ENCODE measurements at regions not wholly inside any gene's neighbourhood (a gene's known extent, or its start where the extent isn't known, plus 50 kb on each side); places are given as distances from the start of the nearest gene placed in this dataset.

DNA sequence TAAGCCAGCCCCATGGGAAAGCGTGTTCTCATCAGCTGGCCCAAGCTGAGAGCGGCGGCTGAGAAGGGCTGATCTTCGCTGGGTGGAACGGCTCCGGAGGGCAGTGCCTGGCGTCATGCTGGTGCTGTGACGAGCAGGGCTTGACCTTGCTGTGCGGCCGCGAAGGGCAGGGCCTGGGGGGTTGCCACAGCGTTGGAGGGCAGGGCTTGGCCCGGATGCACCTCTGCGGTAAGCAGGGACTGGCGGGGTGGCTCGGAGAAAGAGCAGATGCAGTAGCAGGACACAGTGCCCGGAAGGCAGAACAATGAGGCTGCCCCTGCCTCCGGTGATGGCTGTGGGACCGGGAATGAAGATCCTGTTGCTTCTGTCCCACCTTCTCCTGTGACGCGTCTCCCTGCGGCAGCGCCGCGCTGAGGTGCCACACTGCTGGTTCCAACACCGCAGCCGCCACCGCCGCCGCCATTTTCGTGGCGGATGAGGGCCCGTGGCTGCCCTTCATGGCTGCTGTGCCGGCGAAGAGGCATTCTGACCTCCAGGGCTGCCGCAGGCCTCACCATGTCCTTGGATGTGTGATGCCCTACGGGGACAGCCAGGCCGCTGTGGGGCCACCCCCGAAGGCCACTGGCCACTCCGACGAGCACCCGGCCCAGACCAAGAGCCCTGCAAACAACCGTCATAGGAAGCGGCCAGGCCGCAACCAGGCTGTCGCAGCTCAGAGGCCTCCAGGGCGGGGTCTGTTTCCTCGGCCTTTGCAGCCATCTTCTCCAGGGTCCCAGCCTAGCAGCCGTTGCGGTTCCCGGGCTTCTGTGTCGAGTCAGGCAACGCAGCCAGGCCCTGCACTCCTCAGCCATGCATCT lies 890.5 kb upstream of the CTNND2 start:
- no peak for DNase-seq

GRCh38 chr5:12793373-12793772 lies 889.1 kb upstream of the CTNND2 start:
- Histone ChIP-seq H3K4me3 (no peak overlapping the region), H3K27ac (no peak overlapping the region), H3K9me3 (peaks cover 0 to 5% (median 0%) of the 10 kb centered on the region in 4 donors), H3K27me3 (no peaks in the 10 kb centered on the region), H3K4me1 (no peaks in the 10 kb centered on the region), H3K36me3 (no peaks in the 10 kb centered on the region)
- 92% methylated on average over 1 of the region's 1 CpG for WGBS, 2 donors
- intact Hi-C loops (cut with DNase I): no loop called here
- no peak for TF ChIP-seq EP300 (IDR thresholded peaks at IDR 0.05)
- no peak for TF ChIP-seq POLR2A (IDR thresholded peaks at IDR 0.05)
- TF ChIP-seq, protein P1, sequence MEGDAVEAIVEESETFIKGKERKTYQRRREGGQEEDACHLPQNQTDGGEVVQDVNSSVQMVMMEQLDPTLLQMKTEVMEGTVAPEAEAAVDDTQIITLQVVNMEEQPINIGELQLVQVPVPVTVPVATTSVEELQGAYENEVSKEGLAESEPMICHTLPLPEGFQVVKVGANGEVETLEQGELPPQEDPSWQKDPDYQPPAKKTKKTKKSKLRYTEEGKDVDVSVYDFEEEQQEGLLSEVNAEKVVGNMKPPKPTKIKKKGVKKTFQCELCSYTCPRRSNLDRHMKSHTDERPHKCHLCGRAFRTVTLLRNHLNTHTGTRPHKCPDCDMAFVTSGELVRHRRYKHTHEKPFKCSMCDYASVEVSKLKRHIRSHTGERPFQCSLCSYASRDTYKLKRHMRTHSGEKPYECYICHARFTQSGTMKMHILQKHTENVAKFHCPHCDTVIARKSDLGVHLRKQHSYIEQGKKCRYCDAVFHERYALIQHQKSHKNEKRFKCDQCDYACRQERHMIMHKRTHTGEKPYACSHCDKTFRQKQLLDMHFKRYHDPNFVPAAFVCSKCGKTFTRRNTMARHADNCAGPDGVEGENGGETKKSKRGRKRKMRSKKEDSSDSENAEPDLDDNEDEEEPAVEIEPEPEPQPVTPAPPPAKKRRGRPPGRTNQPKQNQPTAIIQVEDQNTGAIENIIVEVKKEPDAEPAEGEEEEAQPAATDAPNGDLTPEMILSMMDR (IDR thresholded peaks at IDR 0.05): no peak
- TF ChIP-seq POLR2AphosphoS5 (IDR thresholded peaks at IDR 0.05): no peak
- DNase-seq: no peak

More for the DNA sequence above, 890.5 kb upstream of the CTNND2 start:
- Histone ChIP-seq H3K4me1 (no peaks in the 10 kb centered on the region), H3K36me3 (no peaks in the 10 kb centered on the region), H3K4me3 (no peak overlapping the region), H3K9me3 (peaks cover 0 to 5% (median 0%) of the 10 kb centered on the region in 4 donors), H3K27me3 (no peaks in the 10 kb centered on the region), H3K27ac (no peak overlapping the region)
- TF ChIP-seq, protein P1 (IDR thresholded peaks at IDR 0.05): no peak
- no peak for TF ChIP-seq POLR2A (IDR thresholded peaks at IDR 0.05)
- 95 to 96% methylated on average over 53 of the region's 53 CpGs for WGBS, 2 donors
- intact Hi-C loops (cut with DNase I): no loop called here

- no peak overlapping the region for H3K4me3 ChIP-seq
- H3K9me3 ChIP-seq: no peaks in the 10 kb centered on the region
- no peaks in the 10 kb centered on the region for H3K36me3 ChIP-seq
- no peak for TF ChIP-seq EP300 (IDR thresholded peaks at IDR 0.05)
- TF ChIP-seq, protein P1 (IDR thresholded peaks at IDR 0.05): no peak
- no peak for TF ChIP-seq POLR2AphosphoS5 (IDR thresholded peaks at IDR 0.05)
- H3K27me3 ChIP-seq: no peaks in the 10 kb centered on the region
- intact Hi-C loops (cut with DNase I): no loop called here
- no peak for DNase-seq
- H3K4me1 ChIP-seq: no peaks in the 10 kb centered on the region
- no peak overlapping the region for H3K27ac ChIP-seq
- 78 to 87% methylated on average over 5 of the region's 5 CpGs for WGBS, 2 donors
Measured at GRCh38 chr5:12780536-12780935, 876.3 kb upstream of the CTNND2 start.

DNA sequence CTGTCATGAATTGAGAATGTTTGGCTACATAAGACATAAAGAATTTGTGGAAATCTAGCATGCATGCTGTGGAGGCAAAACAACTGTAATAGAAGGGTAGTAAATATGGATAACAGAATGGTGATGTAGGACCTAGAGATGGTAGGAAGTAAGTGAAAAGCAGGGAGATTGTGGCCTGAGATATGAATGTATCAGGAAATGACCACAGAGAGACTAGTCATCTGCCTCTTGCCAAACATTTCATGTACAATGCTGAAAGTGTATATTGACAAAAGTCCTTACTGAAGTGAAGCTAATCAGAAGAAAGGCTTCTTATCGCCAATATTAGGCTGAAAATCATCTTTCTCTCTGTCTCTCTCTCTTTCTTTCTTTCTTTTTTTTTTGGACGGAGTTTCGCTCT lies 873.1 kb upstream of the CTNND2 start:
- 90 to 91% methylated on average over 3 of the region's 3 CpGs for WGBS, 2 donors
- Histone ChIP-seq H3K27me3 (no peaks in the 10 kb centered on the region), H3K4me1 (no peaks in the 10 kb centered on the region), H3K9me3 (no peaks in the 10 kb centered on the region), H3K4me3 (no peak overlapping the region), H3K36me3 (no peaks in the 10 kb centered on the region), H3K27ac (no peak overlapping the region)
- DNase-seq: no peak
- TF ChIP-seq, protein P1 (IDR thresholded peaks at IDR 0.05): no peak
- TF ChIP-seq POLR2A (IDR thresholded peaks at IDR 0.05): no peak
- no peak for TF ChIP-seq EP300 (IDR thresholded peaks at IDR 0.05)
- no peak for TF ChIP-seq POLR2AphosphoS5 (IDR thresholded peaks at IDR 0.05)
- intact Hi-C loops (cut with DNase I): no loop called here

- H3K4me3 ChIP-seq: no peak overlapping the region
- DNase-seq: no peak
- TF ChIP-seq, protein P1 (IDR thresholded peaks at IDR 0.05): no peak
- TF ChIP-seq EP300 (IDR thresholded peaks at IDR 0.05) (no peak), POLR2AphosphoS5 (IDR thresholded peaks at IDR 0.05) (no peak)
- intact Hi-C loops (cut with DNase I): no loop called here
- H3K27ac ChIP-seq: no peak overlapping the region
- H3K4me1 ChIP-seq: no peaks in the 10 kb centered on the region
- WGBS, 2 donors: 70 to 83% methylated on average over 4 of the region's 4 CpGs
- no peaks in the 10 kb centered on the region for H3K36me3 ChIP-seq
- no peaks in the 10 kb centered on the region for H3K27me3 ChIP-seq
- peaks cover 0 to 1% (median 0%) of the 10 kb centered on the region in 4 donors for H3K9me3 ChIP-seq
Measured at GRCh38 chr5:12772276-12772675, 868.0 kb upstream of the CTNND2 start.

All from sigmoid colon (tissue), 6 donors.